ENCODE measurements at regions not wholly inside any gene's neighbourhood (a gene's known extent, or its start where the extent isn't known, plus 50 kb on each side); places are given as distances from the start of the nearest gene placed in this dataset.

GRCh38 chr4:116438417-116438816, 647.0 kb downstream of the TRAM1L1 start:
- Histone ChIP-seq H3K27me3 (ENCODE audit: control insufficient read depth, insufficient read depth, low read length) (no peaks in the 10 kb centered on the region), H4K20me1 (ENCODE audit: control insufficient read depth, extremely low read depth, insufficient read depth, low read length) (no peaks in the 10 kb centered on the region), H3K36me3 (ENCODE audit: control insufficient read depth, insufficient read depth, low read length) (no peaks in the 10 kb centered on the region), H3K4me2 (ENCODE audit: extremely low read depth, insufficient read depth, low read length) (no peak overlapping the region), H3K79me2 (ENCODE audit: control insufficient read depth, insufficient read depth, low read length) (no peaks in the 10 kb centered on the region), H3K4me1 (ENCODE audit: control insufficient read depth, extremely low read depth, insufficient read depth, low read length) (no peaks in the 10 kb centered on the region), H3K9me3 (ENCODE audit: control insufficient read depth, insufficient read depth, low read depth, low read length) (no peaks in the 10 kb centered on the region), H3K4me3 (replicated peaks in 1 of 4; ENCODE audit: control extremely low read depth in 1 of 4, insufficient read depth in 1 of 4, low read depth in 3 of 4, low read length in 4 of 4) (no peak overlapping the region), H2AFZ (ENCODE audit: low read length) (no peak overlapping the region), H3K9ac (ENCODE audit: insufficient read depth, low read length) (no peak overlapping the region), H3K27ac (ENCODE audit: insufficient read depth, low read length) (no peak overlapping the region)
- no peak for DNase-seq (ENCODE audit: low read depth in 2 of 2)
- TF ChIP-seq CTCF (conservative IDR thresholded peaks at IDR 0.05 in 1 of 2, IDR thresholded peaks at IDR 0.05 in 1 of 2; ENCODE audit: low read depth in 1 of 2, low read length in 2 of 2) (no peak), EZH2 (IDR thresholded peaks at IDR 0.05; ENCODE audit: low read length, missing control alignments) (no peak)

DNA sequence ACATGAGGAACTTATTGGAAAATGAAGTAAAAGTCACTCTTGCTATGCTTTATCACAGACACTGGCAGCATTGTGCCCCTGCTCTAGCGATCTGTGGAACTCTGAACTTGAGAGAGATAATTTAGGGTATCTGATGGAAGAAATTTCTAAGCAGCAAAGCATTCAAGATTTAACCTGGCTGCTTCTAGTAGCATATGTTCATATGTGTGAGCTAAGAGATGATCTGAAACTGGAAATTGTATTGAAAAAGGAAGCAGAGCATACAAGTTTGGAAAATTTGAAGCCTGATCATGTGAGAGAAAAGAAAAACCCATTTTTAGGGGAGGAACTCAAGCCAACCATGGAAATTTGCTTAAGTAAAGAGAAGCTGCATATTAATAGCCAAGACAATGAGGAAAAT, 657.7 kb downstream of the TRAM1L1 start:
- no peak overlapping the region for H3K27ac ChIP-seq (ENCODE audit: insufficient read depth, low read length)
- no peak overlapping the region for H2AFZ ChIP-seq (ENCODE audit: low read length)
- H3K79me2 ChIP-seq (ENCODE audit: control insufficient read depth, insufficient read depth, low read length) = no peaks in the 10 kb centered on the region
- H3K4me3 ChIP-seq (replicated peaks in 1 of 4; ENCODE audit: control extremely low read depth in 1 of 4, insufficient read depth in 1 of 4, low read depth in 3 of 4, low read length in 4 of 4) = no peak overlapping the region
- no peaks in the 10 kb centered on the region for H3K27me3 ChIP-seq (ENCODE audit: control insufficient read depth, insufficient read depth, low read length)
- no peaks in the 10 kb centered on the region for H3K9me3 ChIP-seq (ENCODE audit: control insufficient read depth, insufficient read depth, low read depth, low read length)
- TF ChIP-seq CTCF (conservative IDR thresholded peaks at IDR 0.05 in 1 of 2, IDR thresholded peaks at IDR 0.05 in 1 of 2; ENCODE audit: low read depth in 1 of 2, low read length in 2 of 2) (no peak), EZH2 (IDR thresholded peaks at IDR 0.05; ENCODE audit: low read length, missing control alignments) (no peak)
- no peak overlapping the region for H3K9ac ChIP-seq (ENCODE audit: insufficient read depth, low read length)
- H3K4me2 ChIP-seq (ENCODE audit: extremely low read depth, insufficient read depth, low read length) = no peak overlapping the region
- no peaks in the 10 kb centered on the region for H3K4me1 ChIP-seq (ENCODE audit: control insufficient read depth, extremely low read depth, insufficient read depth, low read length)
- no peaks in the 10 kb centered on the region for H3K36me3 ChIP-seq (ENCODE audit: control insufficient read depth, insufficient read depth, low read length)
- DNase-seq (ENCODE audit: low read depth in 2 of 2) = no peak
- no peaks in the 10 kb centered on the region for H4K20me1 ChIP-seq (ENCODE audit: control insufficient read depth, extremely low read depth, insufficient read depth, low read length)

DNA sequence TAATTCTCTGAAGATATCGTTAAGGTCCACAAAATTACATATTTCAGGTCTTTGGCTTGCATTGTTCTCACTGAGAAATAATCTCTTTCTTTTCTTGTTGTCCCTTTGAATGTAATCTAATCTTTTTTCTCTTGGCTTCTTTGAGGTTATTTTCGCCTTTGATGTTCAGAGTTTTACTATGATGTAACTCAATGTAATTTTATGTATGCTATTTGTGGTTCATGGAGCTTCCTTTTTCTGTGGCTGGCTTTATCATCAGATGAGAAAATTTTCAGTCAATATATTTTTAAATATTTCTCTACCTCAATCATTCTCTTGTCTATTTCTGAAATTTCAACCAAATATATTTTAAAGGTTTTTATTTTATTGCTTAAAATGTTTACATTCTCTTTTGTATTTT, 672.2 kb downstream of the TRAM1L1 start:
- Histone ChIP-seq H4K20me1 (ENCODE audit: control insufficient read depth, extremely low read depth, insufficient read depth, low read length) (no peaks in the 10 kb centered on the region), H3K27ac (ENCODE audit: insufficient read depth, low read length) (no peak overlapping the region), H3K36me3 (ENCODE audit: control insufficient read depth, insufficient read depth, low read length) (no peaks in the 10 kb centered on the region), H3K79me2 (ENCODE audit: control insufficient read depth, insufficient read depth, low read length) (no peaks in the 10 kb centered on the region), H3K4me3 (replicated peaks in 1 of 4; ENCODE audit: control extremely low read depth in 1 of 4, insufficient read depth in 1 of 4, low read depth in 3 of 4, low read length in 4 of 4) (no peak overlapping the region), H3K9ac (ENCODE audit: insufficient read depth, low read length) (no peak overlapping the region), H3K4me2 (ENCODE audit: extremely low read depth, insufficient read depth, low read length) (no peak overlapping the region), H3K9me3 (ENCODE audit: control insufficient read depth, insufficient read depth, low read depth, low read length) (no peaks in the 10 kb centered on the region), H3K27me3 (ENCODE audit: control insufficient read depth, insufficient read depth, low read length) (no peaks in the 10 kb centered on the region), H2AFZ (ENCODE audit: low read length) (no peak overlapping the region), H3K4me1 (ENCODE audit: control insufficient read depth, extremely low read depth, insufficient read depth, low read length) (no peaks in the 10 kb centered on the region)
- no peak for TF ChIP-seq EZH2 (IDR thresholded peaks at IDR 0.05; ENCODE audit: low read length, missing control alignments)
- no peak for TF ChIP-seq CTCF (conservative IDR thresholded peaks at IDR 0.05 in 1 of 2, IDR thresholded peaks at IDR 0.05 in 1 of 2; ENCODE audit: low read depth in 1 of 2, low read length in 2 of 2)
- no peak for DNase-seq (ENCODE audit: low read depth in 2 of 2)
